HUES64 (cell line): ENCODE measurements at regions not wholly inside any gene's neighbourhood (a gene's known extent, or its start where the extent isn't known, plus 50 kb on each side); places are given as distances from the start of the nearest gene placed in this dataset.

Source experiments
- H3K27ac ChIP-seq: 2 replicates; pipeline ENCODE4 v1.7.0; 2013; ENCODE audit warnings: low read depth, low read length, inconsistent platforms
- H3K27me3 ChIP-seq: 2 replicates; pipeline ENCODE4 v1.6.1; 2013; ENCODE audit warnings: mild to moderate bottlenecking, low read length; ENCODE audit not compliant: insufficient read depth
- H3K36me3 ChIP-seq: 2 replicates; pipeline ENCODE4 v1.6.1; 2013; ENCODE audit warnings: mild to moderate bottlenecking, low read length; ENCODE audit not compliant: insufficient read depth
- H3K4me1 ChIP-seq: 2 replicates; pipeline ENCODE4 v1.6.1; 2013; ENCODE audit warnings: mild to moderate bottlenecking, low read length, moderate library complexity; ENCODE audit not compliant: insufficient read depth
- H3K4me3 ChIP-seq: 2 replicates; pipeline ENCODE4 v1.5.1; 2013; ENCODE audit warnings: mild to moderate bottlenecking, low read length, moderate library complexity
- H3K9ac ChIP-seq: 2 replicates; pipeline ENCODE4 v1.6.1; 2013; ENCODE audit warnings: mild to moderate bottlenecking, low read depth, low read length
- H3K9me3 ChIP-seq: 2 replicates; pipeline ENCODE4 v1.6.1; 2013; ENCODE audit warnings: low read depth, low read length; ENCODE audit not compliant: insufficient read depth
- WGBS: fragments of 150-250, 120-280 bp; methylation state at CpG from one replicate; pipeline ENCODE4 v1.1.7; 2013; ENCODE audit warnings: missing lambda C conversion rate; 5-methylcytosine and 5-hydroxymethylcytosine counted together

- no peaks in the 10 kb centered on the region for H3K4me1 ChIP-seq
- no peak overlapping the region for H3K4me3 ChIP-seq
- H3K9ac ChIP-seq: no peak overlapping the region
- H3K27me3 ChIP-seq: no peaks in the 10 kb centered on the region
- H3K36me3 ChIP-seq: no peaks in the 10 kb centered on the region
- WGBS: 95% methylated on average over 4 of the region's 4 CpGs
- H3K27ac ChIP-seq: no peak overlapping the region
- no peaks in the 10 kb centered on the region for H3K9me3 ChIP-seq
Measured at GRCh38 chr7:49407205-49407604, 366.2 kb upstream of the VWC2 start.

- Histone ChIP-seq H3K4me1 (no peaks in the 10 kb centered on the region), H3K9ac (no peak overlapping the region), H3K36me3 (no peaks in the 10 kb centered on the region), H3K4me3 (no peak overlapping the region), H3K27ac (no peak overlapping the region), H3K27me3 (no peaks in the 10 kb centered on the region), H3K9me3 (no peaks in the 10 kb centered on the region)
- WGBS: 83% methylated on average over 2 of the region's 2 CpGs
Measured at GRCh38 chr7:49417034-49417433, 356.4 kb upstream of the VWC2 start.

- Histone ChIP-seq H3K9me3 (no peaks in the 10 kb centered on the region), H3K9ac (no peak overlapping the region), H3K4me3 (no peak overlapping the region), H3K27me3 (no peaks in the 10 kb centered on the region), H3K36me3 (no peaks in the 10 kb centered on the region), H3K4me1 (no peaks in the 10 kb centered on the region), H3K27ac (no peak overlapping the region)
- 95% methylated on average over 3 of the region's 3 CpGs for WGBS
Measured at GRCh38 chr7:49418963-49419362, 354.5 kb upstream of the VWC2 start.

DNA sequence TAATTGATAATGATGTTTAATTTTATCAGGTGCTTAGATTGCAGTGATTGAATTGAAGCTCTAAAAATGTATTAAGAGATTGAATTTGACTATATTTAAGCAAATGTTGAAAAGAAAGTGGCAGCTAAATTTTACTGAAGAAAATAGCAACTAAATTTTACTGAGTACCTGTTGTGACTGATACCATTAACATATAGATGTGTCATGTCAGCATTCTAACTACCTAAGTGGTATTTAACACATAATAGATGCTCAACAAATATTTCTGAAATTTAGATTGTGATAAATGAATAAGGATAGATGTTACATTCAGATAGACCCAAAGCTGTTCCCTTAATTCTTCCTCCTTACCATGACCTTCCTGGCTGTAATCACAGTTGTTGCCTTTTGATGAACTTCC lies 350.9 kb upstream of the VWC2 start:
- H3K9ac ChIP-seq: no peak overlapping the region
- H3K36me3 ChIP-seq: no peaks in the 10 kb centered on the region
- no peak overlapping the region for H3K27ac ChIP-seq
- H3K9me3 ChIP-seq: no peaks in the 10 kb centered on the region
- H3K27me3 ChIP-seq: no peaks in the 10 kb centered on the region
- no peaks in the 10 kb centered on the region for H3K4me1 ChIP-seq
- no peak overlapping the region for H3K4me3 ChIP-seq

- H3K27ac ChIP-seq: no peak overlapping the region
- no peaks in the 10 kb centered on the region for H3K36me3 ChIP-seq
- no peaks in the 10 kb centered on the region for H3K4me1 ChIP-seq
- H3K27me3 ChIP-seq: no peaks in the 10 kb centered on the region
- H3K9ac ChIP-seq: no peak overlapping the region
- H3K4me3 ChIP-seq: no peak overlapping the region
- H3K9me3 ChIP-seq: no peaks in the 10 kb centered on the region
Measured at GRCh38 chr7:49424109-49424508, 349.3 kb upstream of the VWC2 start.

GRCh38 chr7:49425277-49425818 lies 348.1 kb upstream of the VWC2 start:
- no peak overlapping the region for H3K4me3 ChIP-seq
- no peaks in the 10 kb centered on the region for H3K9me3 ChIP-seq
- no peak overlapping the region for H3K27ac ChIP-seq
- no peaks in the 10 kb centered on the region for H3K36me3 ChIP-seq
- H3K4me1 ChIP-seq: no peaks in the 10 kb centered on the region
- H3K27me3 ChIP-seq: no peaks in the 10 kb centered on the region
- 94% methylated on average over 5 of the region's 5 CpGs for WGBS
- H3K9ac ChIP-seq: no peak overlapping the region

GRCh38 chr7:49432254-49432653 lies 341.2 kb upstream of the VWC2 start:
- Histone ChIP-seq H3K36me3 (no peaks in the 10 kb centered on the region), H3K27me3 (no peaks in the 10 kb centered on the region), H3K27ac (no peak overlapping the region), H3K4me1 (no peaks in the 10 kb centered on the region), H3K9me3 (no peaks in the 10 kb centered on the region), H3K9ac (no peak overlapping the region), H3K4me3 (no peak overlapping the region)
- 94% methylated on average over 4 of the region's 4 CpGs for WGBS

- H3K9me3 ChIP-seq: no peaks in the 10 kb centered on the region
- no peak overlapping the region for H3K4me3 ChIP-seq
- H3K27ac ChIP-seq: no peak overlapping the region
- H3K27me3 ChIP-seq: no peaks in the 10 kb centered on the region
- H3K9ac ChIP-seq: no peak overlapping the region
- H3K36me3 ChIP-seq: no peaks in the 10 kb centered on the region
- H3K4me1 ChIP-seq: no peaks in the 10 kb centered on the region
Measured at GRCh38 chr7:49433794-49434193, 339.6 kb upstream of the VWC2 start.

- H3K4me3 ChIP-seq: no peak overlapping the region
- no peaks in the 10 kb centered on the region for H3K36me3 ChIP-seq
- no peak overlapping the region for H3K27ac ChIP-seq
- WGBS: 97% methylated on average over 1 of the region's 1 CpG
- no peaks in the 10 kb centered on the region for H3K9me3 ChIP-seq
- no peak overlapping the region for H3K9ac ChIP-seq
- no peaks in the 10 kb centered on the region for H3K27me3 ChIP-seq
- H3K4me1 ChIP-seq: no peaks in the 10 kb centered on the region
Measured at GRCh38 chr7:49434846-49435245, 338.6 kb upstream of the VWC2 start.

DNA sequence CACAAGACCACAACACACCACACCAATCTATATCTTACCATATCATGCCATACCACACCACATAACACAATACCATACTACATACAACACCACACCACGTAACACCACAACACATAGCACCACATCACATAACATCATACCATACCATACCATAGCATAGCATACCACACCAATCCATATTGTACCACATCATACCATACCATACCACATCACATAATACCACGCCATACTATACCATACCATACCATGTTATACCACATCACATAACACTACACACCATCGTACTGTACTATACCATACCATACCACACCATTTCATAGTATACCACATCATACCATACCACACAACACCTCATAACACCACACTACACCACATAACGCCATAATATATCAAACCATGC lies 335.2 kb upstream of the VWC2 start:
- no peaks in the 10 kb centered on the region for H3K36me3 ChIP-seq
- no peaks in the 10 kb centered on the region for H3K27me3 ChIP-seq
- no peaks in the 10 kb centered on the region for H3K4me1 ChIP-seq
- H3K27ac ChIP-seq: no peak overlapping the region
- 94% methylated on average over 4 of the region's 4 CpGs for WGBS
- H3K9me3 ChIP-seq: no peaks in the 10 kb centered on the region
- H3K4me3 ChIP-seq: no peak overlapping the region
- no peak overlapping the region for H3K9ac ChIP-seq

GRCh38 chr7:49443515-49443914 lies 329.9 kb upstream of the VWC2 start:
- no peak overlapping the region for H3K9ac ChIP-seq
- H3K9me3 ChIP-seq: no peaks in the 10 kb centered on the region
- no peak overlapping the region for H3K4me3 ChIP-seq
- H3K27me3 ChIP-seq: no peaks in the 10 kb centered on the region
- H3K36me3 ChIP-seq: no peaks in the 10 kb centered on the region
- H3K4me1 ChIP-seq: no peaks in the 10 kb centered on the region
- no peak overlapping the region for H3K27ac ChIP-seq
- WGBS: 81% methylated on average over 2 of the region's 2 CpGs

DNA sequence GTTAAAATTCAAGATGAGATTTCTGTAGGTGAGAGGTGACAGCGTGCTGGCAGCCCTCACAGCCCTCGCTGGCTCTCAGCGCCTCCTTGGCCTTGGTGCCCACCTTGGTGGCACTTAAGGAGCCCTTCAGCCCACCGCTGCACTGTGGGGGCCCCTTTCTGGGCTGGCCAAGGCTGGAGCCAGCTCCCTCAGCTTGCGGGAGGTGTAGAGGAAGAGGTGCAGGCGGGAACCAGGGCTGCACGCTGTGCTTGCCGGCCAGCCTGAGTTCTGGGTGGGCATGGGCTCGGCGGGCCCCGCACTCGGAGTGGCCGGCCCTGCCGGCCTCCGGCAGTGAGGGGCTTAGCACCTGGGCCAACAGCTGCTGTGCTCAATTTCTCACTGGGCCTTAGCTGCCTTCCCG lies 320.0 kb upstream of the VWC2 start:
- no peaks in the 10 kb centered on the region for H3K27me3 ChIP-seq
- H3K36me3 ChIP-seq: no peaks in the 10 kb centered on the region
- no peaks in the 10 kb centered on the region for H3K4me1 ChIP-seq
- 97% methylated on average over 16 of the region's 16 CpGs for WGBS
- H3K9ac ChIP-seq: no peak overlapping the region
- H3K4me3 ChIP-seq: no peak overlapping the region
- no peak overlapping the region for H3K27ac ChIP-seq
- no peaks in the 10 kb centered on the region for H3K9me3 ChIP-seq
